Adrenal gland (tissue), 9 donors: ENCODE measurements at regions not wholly inside any gene's neighbourhood (a gene's known extent, or its start where the extent isn't known, plus 50 kb on each side); places are given as distances from the start of the nearest gene placed in this dataset.

Source experiments
- DNase-seq, 7 donors: peaks; one replicate each; pipeline ENCODE4 v3.0.0-alpha.2; 2019 to 2020
- H3K27ac ChIP-seq, 5 donors: fragments of 200-600 bp; sonication (generic) in 4 of 5; 1 replicate in 3 of 5; 2 replicates in 2 of 5; pipeline versions ENCODE4 v1.5.1 to v1.8.0; 2016 to 2020; ENCODE audit warnings: mild to moderate bottlenecking in 1 of 5
- H3K27me3 ChIP-seq: fragments of 200-600 bp; 2 replicates; pipeline ENCODE4 v1.8.0; 2021
- H3K36me3 ChIP-seq, 2 donors: fragments of 200-600 bp; replicated peaks in 1 of 2; 1 replicate in 1 of 2; 2 replicates in 1 of 2; pipeline versions ENCODE4 v1.5.1 to v1.8.0; 2018 to 2022
- H3K4me1 ChIP-seq, 2 donors: fragments of 200-600 bp; replicated peaks in 1 of 2; 1 replicate in 1 of 2; 2 replicates in 1 of 2; pipeline versions ENCODE4 v1.5.1 to v1.8.0; 2018 to 2021
- H3K4me3 ChIP-seq, 4 donors: fragments of 200-600 bp; sonication (generic) in 3 of 4; one replicate each; pipeline ENCODE4 v1.5.1; 2016 to 2018
- H3K9me3 ChIP-seq, 3 donors: fragments of 200-600 bp; sonication (generic) in 1 of 3; replicated peaks in 1 of 3; 1 replicate in 2 of 3; 2 replicates in 1 of 3; pipeline versions ENCODE4 v1.5.1 to v1.8.0; 2016 to 2021
- POLR2A ChIP-seq, 2 donors: fragments of 450-650 bp; IDR thresholded peaks; one replicate each; pipeline ENCODE4 v1.6.1; 2017; ENCODE audit warnings: antibody characterized with exemption in 2 of 2, mild to moderate bottlenecking in 2 of 2, moderate library complexity in 1 of 2
- WGBS, 4 donors: extraction: QIAGEN DNeasy Blood & Tissue Kit in 2 of 4; methylation state at CpG; one replicate each; pipeline versions ENCODE4 v1.1.5 to v1.1.7; 2013 to 2017; 5-methylcytosine and 5-hydroxymethylcytosine counted together
- intact Hi-C, 2 donors: fragments of 100-400 bp; cut with DNase I; formaldehyde crosslinking; loops; one replicate each; pipeline versions ENCODE4 v1.14.1 to v1.15.0; 2022 to 2023
- TF ChIP-seq, protein P1 (sequence below), 6 experiments: fragments of 450-650 bp in 4 of 6; fragments of 200-600 bp in 2 of 6; sonication (generic) in 1 of 6; IDR thresholded peaks; 1 replicate in 5 of 6; 2 replicates in 1 of 6; pipeline versions ENCODE4 v1.5.1 to v1.8.0; 2016 to 2021; ENCODE audit warnings: antibody characterized with exemption in 6 of 6, mild to moderate bottlenecking in 2 of 6, moderate library complexity in 1 of 6
- donor health status: healthy with polysubstance abuse.
- donor health status: Bipolar disorder and iron deficiency.
- donor health status: DM: yes; HTN: yes; CAD: no.
- donor health status: DM: no; HTN: no; CAD: no.
- donor health status: DM: no; HTN: no; CAD: no.

DNA sequence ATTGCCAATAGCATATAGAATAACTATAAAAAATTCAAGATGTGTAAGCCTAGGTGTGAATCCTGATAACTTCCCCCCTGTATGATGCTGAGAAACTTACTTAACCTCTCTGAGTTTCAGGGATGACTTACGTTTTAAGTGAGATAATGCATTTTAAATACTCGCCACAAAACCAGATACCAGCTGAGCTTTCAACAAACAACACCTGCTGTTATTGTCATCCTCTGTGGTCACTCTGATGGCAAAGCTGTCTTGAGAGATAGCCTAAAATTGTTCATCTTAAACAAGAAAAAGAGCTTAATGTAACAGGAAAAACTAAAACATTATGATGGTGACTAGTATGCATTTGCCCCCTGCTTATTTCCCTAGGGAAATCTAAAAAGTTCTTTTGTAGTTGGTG, 131.5 kb downstream of the RAD51AP2 start:
- Histone ChIP-seq H3K27ac (no peak overlapping the region), H3K9me3 (no peaks in the 10 kb centered on the region), H3K36me3 (no peaks in the 10 kb centered on the region), H3K27me3 (no peaks in the 10 kb centered on the region), H3K4me1 (no peaks in the 10 kb centered on the region), H3K4me3 (no peak overlapping the region)
- no peak for TF ChIP-seq POLR2A (IDR thresholded peaks at IDR 0.05)
- TF ChIP-seq, protein P1, sequence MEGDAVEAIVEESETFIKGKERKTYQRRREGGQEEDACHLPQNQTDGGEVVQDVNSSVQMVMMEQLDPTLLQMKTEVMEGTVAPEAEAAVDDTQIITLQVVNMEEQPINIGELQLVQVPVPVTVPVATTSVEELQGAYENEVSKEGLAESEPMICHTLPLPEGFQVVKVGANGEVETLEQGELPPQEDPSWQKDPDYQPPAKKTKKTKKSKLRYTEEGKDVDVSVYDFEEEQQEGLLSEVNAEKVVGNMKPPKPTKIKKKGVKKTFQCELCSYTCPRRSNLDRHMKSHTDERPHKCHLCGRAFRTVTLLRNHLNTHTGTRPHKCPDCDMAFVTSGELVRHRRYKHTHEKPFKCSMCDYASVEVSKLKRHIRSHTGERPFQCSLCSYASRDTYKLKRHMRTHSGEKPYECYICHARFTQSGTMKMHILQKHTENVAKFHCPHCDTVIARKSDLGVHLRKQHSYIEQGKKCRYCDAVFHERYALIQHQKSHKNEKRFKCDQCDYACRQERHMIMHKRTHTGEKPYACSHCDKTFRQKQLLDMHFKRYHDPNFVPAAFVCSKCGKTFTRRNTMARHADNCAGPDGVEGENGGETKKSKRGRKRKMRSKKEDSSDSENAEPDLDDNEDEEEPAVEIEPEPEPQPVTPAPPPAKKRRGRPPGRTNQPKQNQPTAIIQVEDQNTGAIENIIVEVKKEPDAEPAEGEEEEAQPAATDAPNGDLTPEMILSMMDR (IDR thresholded peaks at IDR 0.05): no peak
- intact Hi-C loops: no loop called here
- DNase-seq: no peak
- WGBS, 4 donors: 61 to 88% (median 80%) methylated on average over 2 of the region's 2 CpGs

- Histone ChIP-seq H3K27ac (no peak overlapping the region), H3K9me3 (no peaks in the 10 kb centered on the region), H3K4me3 (no peak overlapping the region), H3K4me1 (no peaks in the 10 kb centered on the region), H3K36me3 (no peaks in the 10 kb centered on the region), H3K27me3 (no peaks in the 10 kb centered on the region)
- WGBS, 4 donors: 51 to 80% (median 66%) methylated on average over 1 of the region's 1 CpG
- TF ChIP-seq, protein P1 (IDR thresholded peaks at IDR 0.05): no peak
- TF ChIP-seq POLR2A (IDR thresholded peaks at IDR 0.05): no peak
- no peak for DNase-seq
- intact Hi-C loops: no loop called here
Measured at GRCh38 chr2:17380003-17380402, 138.2 kb downstream of the RAD51AP2 start.

GRCh38 chr2:17375262-17375661, 143.0 kb downstream of the RAD51AP2 start:
- Histone ChIP-seq H3K36me3 (no peaks in the 10 kb centered on the region), H3K27ac (no peak overlapping the region), H3K27me3 (no peaks in the 10 kb centered on the region), H3K4me1 (no peaks in the 10 kb centered on the region), H3K9me3 (no peaks in the 10 kb centered on the region), H3K4me3 (no peak overlapping the region)
- DNase-seq: no peak
- intact Hi-C loops: no loop called here
- 67 to 89% (median 74%) methylated on average over 4 of the region's 4 CpGs for WGBS, 4 donors
- TF ChIP-seq, protein P1 (IDR thresholded peaks at IDR 0.05): no peak
- no peak for TF ChIP-seq POLR2A (IDR thresholded peaks at IDR 0.05)

DNA sequence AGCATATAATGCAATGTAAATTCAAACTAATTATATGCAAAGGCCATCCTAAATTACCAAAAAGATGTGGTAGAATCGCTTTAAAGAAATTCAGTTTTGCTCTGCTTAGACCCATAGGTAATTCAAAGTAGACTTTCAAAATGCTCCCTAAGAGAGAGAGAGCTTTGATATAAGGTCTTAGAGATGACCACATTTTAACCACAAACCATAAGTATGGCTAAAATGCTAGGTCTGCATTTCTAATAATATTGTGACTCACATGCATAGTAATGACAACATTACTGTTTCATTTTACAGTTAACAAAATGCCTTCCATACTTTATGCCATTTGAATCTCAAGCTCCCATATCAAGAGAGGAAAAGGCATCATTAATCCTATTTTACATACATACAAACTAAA, 144.5 kb downstream of the RAD51AP2 start:
- intact Hi-C loops: no loop called here
- WGBS, 4 donors: 61 to 87% (median 78%) methylated on average over 1 of the region's 1 CpG

More for the DNA sequence above, 144.5 kb downstream of the RAD51AP2 start:
- no peaks in the 10 kb centered on the region for H3K4me1 ChIP-seq
- H3K4me3 ChIP-seq: no peak overlapping the region
- H3K9me3 ChIP-seq: no peaks in the 10 kb centered on the region
- no peak for DNase-seq
- H3K27ac ChIP-seq: no peak overlapping the region
- no peaks in the 10 kb centered on the region for H3K36me3 ChIP-seq
- H3K27me3 ChIP-seq: no peaks in the 10 kb centered on the region
- TF ChIP-seq, protein P1 (IDR thresholded peaks at IDR 0.05): no peak
- TF ChIP-seq POLR2A (IDR thresholded peaks at IDR 0.05): no peak
